ENCODE measurements at regions not wholly inside any gene's neighbourhood (a gene's known extent, or its start where the extent isn't known, plus 50 kb on each side); places are given as distances from the start of the nearest gene placed in this dataset.

- TF ChIP-seq RAD21 (IDR thresholded peaks at IDR 0.05; ENCODE audit: low read depth) (no peak), TCF12 (IDR thresholded peaks at IDR 0.05; ENCODE audit: low read depth) (no peak), YY1 (IDR thresholded peaks at IDR 0.05; ENCODE audit: low read depth) (no peak), CREB1 (IDR thresholded peaks at IDR 0.05; ENCODE audit: low read depth) (no peak), ZBTB7A (IDR thresholded peaks at IDR 0.05; ENCODE audit: low read depth) (no peak), FOXM1 (IDR thresholded peaks at IDR 0.05; ENCODE audit: borderline replicate concordance, low read depth) (no peak), TEAD4 (IDR thresholded peaks at IDR 0.05) (no peak), REST (IDR thresholded peaks at IDR 0.05; ENCODE audit: low read depth) (no peak), TAF1 (IDR thresholded peaks at IDR 0.05; ENCODE audit: low read depth) (no peak), EP300 (IDR thresholded peaks at IDR 0.05; ENCODE audit: borderline replicate concordance) (no peak), USF1 (IDR thresholded peaks at IDR 0.05) (no peak), NFIC (IDR thresholded peaks at IDR 0.05) (no peak)
These were observed 197.9 kb downstream of the HS3ST3B1 start for GRCh38 chr17:14498812-14499211.

- TF ChIP-seq CEBPB (IDR thresholded peaks at IDR 0.05) = no peak
- no peak for TF ChIP-seq REST (IDR thresholded peaks at IDR 0.05; ENCODE audit: low read depth)
- TF ChIP-seq CREB1 (IDR thresholded peaks at IDR 0.05; ENCODE audit: low read depth) = no peak
- TF ChIP-seq TAF1 (IDR thresholded peaks at IDR 0.05; ENCODE audit: low read depth) = no peak
- no peak for TF ChIP-seq NFIC (IDR thresholded peaks at IDR 0.05)
- TF ChIP-seq EP300 (IDR thresholded peaks at IDR 0.05; ENCODE audit: borderline replicate concordance) = no peak
- no peak for TF ChIP-seq RAD21 (IDR thresholded peaks at IDR 0.05; ENCODE audit: low read depth)
- no peak for TF ChIP-seq TEAD4 (IDR thresholded peaks at IDR 0.05)
- TF ChIP-seq USF1 (IDR thresholded peaks at IDR 0.05) = no peak
- no peak for TF ChIP-seq ZBTB7A (IDR thresholded peaks at IDR 0.05; ENCODE audit: low read depth)
- no peak for TF ChIP-seq YY1 (IDR thresholded peaks at IDR 0.05; ENCODE audit: low read depth)
- TF ChIP-seq TCF12 (IDR thresholded peaks at IDR 0.05; ENCODE audit: low read depth) = no peak
These were observed 193.3 kb downstream of the HS3ST3B1 start for GRCh38 chr17:14494161-14494560.

GRCh38 chr17:14489986-14490385 is 189.1 kb downstream of the HS3ST3B1 start:
- no peak for TF ChIP-seq EP300 (IDR thresholded peaks at IDR 0.05; ENCODE audit: borderline replicate concordance)
- TF ChIP-seq RAD21 (IDR thresholded peaks at IDR 0.05; ENCODE audit: low read depth) = no peak
- no peak for TF ChIP-seq MAX (IDR thresholded peaks at IDR 0.05)
- no peak for TF ChIP-seq TAF1 (IDR thresholded peaks at IDR 0.05; ENCODE audit: low read depth)
- TF ChIP-seq CEBPB (IDR thresholded peaks at IDR 0.05) = no peak
- TF ChIP-seq FOXM1 (IDR thresholded peaks at IDR 0.05; ENCODE audit: borderline replicate concordance, low read depth) = no peak
- no peak for TF ChIP-seq REST (IDR thresholded peaks at IDR 0.05; ENCODE audit: low read depth)

GRCh38 chr17:14488958-14489550 is 188.2 kb downstream of the HS3ST3B1 start:
- TF ChIP-seq MAX (IDR thresholded peaks at IDR 0.05) (no peak), USF1 (IDR thresholded peaks at IDR 0.05) (no peak), CREB1 (IDR thresholded peaks at IDR 0.05; ENCODE audit: low read depth) (no peak), YY1 (IDR thresholded peaks at IDR 0.05; ENCODE audit: low read depth) (no peak), REST (IDR thresholded peaks at IDR 0.05; ENCODE audit: low read depth) (no peak), EGR1 (IDR thresholded peaks at IDR 0.05) (no peak), ZBTB7A (IDR thresholded peaks at IDR 0.05; ENCODE audit: low read depth) (no peak), RAD21 (IDR thresholded peaks at IDR 0.05; ENCODE audit: low read depth) (no peak), TAF1 (IDR thresholded peaks at IDR 0.05; ENCODE audit: low read depth) (no peak), NFIC (IDR thresholded peaks at IDR 0.05) (no peak), FOXM1 (IDR thresholded peaks at IDR 0.05; ENCODE audit: borderline replicate concordance, low read depth) (no peak), TEAD4 (IDR thresholded peaks at IDR 0.05) (no peak), EP300 (IDR thresholded peaks at IDR 0.05; ENCODE audit: borderline replicate concordance) (no peak), CEBPB (IDR thresholded peaks at IDR 0.05) (no peak), TCF12 (IDR thresholded peaks at IDR 0.05; ENCODE audit: low read depth) (no peak)

Data from Ishikawa (cell line).